ENCODE measurements at regions not wholly inside any gene's neighbourhood (a gene's known extent, or its start where the extent isn't known, plus 50 kb on each side); places are given as distances from the start of the nearest gene placed in this dataset.

DNA sequence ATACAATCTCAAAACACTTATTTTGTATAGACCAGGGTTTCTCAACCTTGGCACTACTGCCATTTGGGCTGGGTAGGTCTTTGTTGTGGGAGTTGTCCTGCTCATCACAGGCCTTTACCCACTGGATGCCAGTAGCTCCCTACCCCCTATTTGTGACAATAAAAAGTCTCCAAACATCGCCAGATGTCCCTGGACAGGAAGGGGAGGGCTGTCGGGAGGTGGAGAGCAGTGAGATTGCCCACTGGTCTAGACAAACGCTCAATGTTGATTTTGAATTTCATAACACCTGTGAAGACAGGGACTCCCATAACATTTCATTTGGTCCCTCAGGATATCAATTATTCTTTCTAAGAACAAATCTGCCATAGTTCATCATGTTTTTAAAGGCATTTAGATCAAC, 151.7 kb upstream of the PTPRG start:
- TF ChIP-seq, protein P1, sequence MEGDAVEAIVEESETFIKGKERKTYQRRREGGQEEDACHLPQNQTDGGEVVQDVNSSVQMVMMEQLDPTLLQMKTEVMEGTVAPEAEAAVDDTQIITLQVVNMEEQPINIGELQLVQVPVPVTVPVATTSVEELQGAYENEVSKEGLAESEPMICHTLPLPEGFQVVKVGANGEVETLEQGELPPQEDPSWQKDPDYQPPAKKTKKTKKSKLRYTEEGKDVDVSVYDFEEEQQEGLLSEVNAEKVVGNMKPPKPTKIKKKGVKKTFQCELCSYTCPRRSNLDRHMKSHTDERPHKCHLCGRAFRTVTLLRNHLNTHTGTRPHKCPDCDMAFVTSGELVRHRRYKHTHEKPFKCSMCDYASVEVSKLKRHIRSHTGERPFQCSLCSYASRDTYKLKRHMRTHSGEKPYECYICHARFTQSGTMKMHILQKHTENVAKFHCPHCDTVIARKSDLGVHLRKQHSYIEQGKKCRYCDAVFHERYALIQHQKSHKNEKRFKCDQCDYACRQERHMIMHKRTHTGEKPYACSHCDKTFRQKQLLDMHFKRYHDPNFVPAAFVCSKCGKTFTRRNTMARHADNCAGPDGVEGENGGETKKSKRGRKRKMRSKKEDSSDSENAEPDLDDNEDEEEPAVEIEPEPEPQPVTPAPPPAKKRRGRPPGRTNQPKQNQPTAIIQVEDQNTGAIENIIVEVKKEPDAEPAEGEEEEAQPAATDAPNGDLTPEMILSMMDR (conservative IDR thresholded peaks at IDR 0.05; ENCODE audit: low read length): no peak
- TF ChIP-seq EZH2phosphoT487 (IDR thresholded peaks at IDR 0.05; ENCODE audit: borderline replicate concordance, low read depth, low read length): no peak
